Suprapubic skin (tissue), 4 donors: ENCODE measurements at regions not wholly inside any gene's neighbourhood (a gene's known extent, or its start where the extent isn't known, plus 50 kb on each side); places are given as distances from the start of the nearest gene placed in this dataset.

Experiments
- DNase-seq, 2 donors: peaks; one replicate each; pipeline ENCODE4 v3.0.0-alpha.2; 2019; ENCODE audit warnings: low spot score in 2 of 2
- H3K27ac ChIP-seq: fragments of 200-600 bp; sonication (generic); one replicate; pipeline ENCODE4 v1.5.1; 2019
- H3K27me3 ChIP-seq: fragments of 200-600 bp; sonication (generic); one replicate; pipeline ENCODE4 v1.5.1; 2019
- H3K36me3 ChIP-seq: fragments of 200-600 bp; sonication (generic); one replicate; pipeline ENCODE4 v1.5.1; 2019
- H3K4me1 ChIP-seq: fragments of 200-600 bp; sonication (generic); one replicate; pipeline ENCODE4 v1.5.1; 2019
- H3K4me3 ChIP-seq: fragments of 200-600 bp; sonication (generic); one replicate; pipeline ENCODE4 v1.5.1; 2019; ENCODE audit warnings: mild to moderate bottlenecking
- H3K9me3 ChIP-seq: fragments of 200-600 bp; sonication (generic); one replicate; pipeline ENCODE4 v1.5.1; 2019
- CTCF ChIP-seq, 2 donors: fragments of 200-600 bp in 1 of 2; fragments of 450-650 bp in 1 of 2; sonication (generic) in 1 of 2; IDR thresholded peaks; one replicate each; pipeline ENCODE4 v1.5.1; 2016 to 2019; ENCODE audit warnings: antibody characterized with exemption in 2 of 2, mild to moderate bottlenecking in 1 of 2, moderate library complexity in 1 of 2
- EP300 ChIP-seq: sonication (generic); formaldehyde crosslinking; IDR thresholded peaks from one replicate; pipeline ENCODE4 v1.6.1; 2017; ENCODE audit warnings: antibody characterized with exemption
- POLR2A ChIP-seq, 2 donors: fragments of 450-650 bp; IDR thresholded peaks; one replicate each; pipeline ENCODE4 v1.6.1; 2017; ENCODE audit warnings: antibody characterized with exemption in 2 of 2, mild to moderate bottlenecking in 2 of 2, moderate library complexity in 2 of 2
- POLR2AphosphoS5 ChIP-seq, 3 donors: sonication (generic); formaldehyde crosslinking; IDR thresholded peaks; one replicate each; pipeline ENCODE4 v1.6.1; 2017; ENCODE audit warnings: antibody characterized with exemption in 3 of 3
- WGBS: methylation state at CpG from one replicate; pipeline ENCODE4 v1.1.5; 2018; 5-methylcytosine and 5-hydroxymethylcytosine counted together

- TF ChIP-seq EP300 (no peak), POLR2AphosphoS5 (IDR thresholded peaks at IDR 0.05) (no peak), CTCF (IDR thresholded peaks at IDR 0.05) (no peak), POLR2A (IDR thresholded peaks at IDR 0.05) (no peak)
- no peaks in the 10 kb centered on the region for H3K4me1 ChIP-seq
- no peak for DNase-seq
- no peaks in the 10 kb centered on the region for H3K27me3 ChIP-seq
- no peak overlapping the region for H3K27ac ChIP-seq
- no peak overlapping the region for H3K4me3 ChIP-seq
- no peaks in the 10 kb centered on the region for H3K36me3 ChIP-seq
- 91% methylated on average over 5 of the region's 5 CpGs for WGBS
- no peaks in the 10 kb centered on the region for H3K9me3 ChIP-seq
Observed at GRCh38 chr13:44807449-44808034, 181.7 kb downstream of the NUFIP1 start.

- no peak for DNase-seq
- Histone ChIP-seq H3K27ac (no peak overlapping the region), H3K4me3 (no peak overlapping the region), H3K36me3 (no peaks in the 10 kb centered on the region), H3K4me1 (no peaks in the 10 kb centered on the region), H3K27me3 (no peaks in the 10 kb centered on the region), H3K9me3 (no peaks in the 10 kb centered on the region)
- WGBS = 100% methylated on average over 3 of the region's 10 CpGs
- TF ChIP-seq POLR2AphosphoS5 (IDR thresholded peaks at IDR 0.05) = no peak
- TF ChIP-seq EP300 = no peak
- no peak for TF ChIP-seq POLR2A (IDR thresholded peaks at IDR 0.05)
- TF ChIP-seq CTCF (IDR thresholded peaks at IDR 0.05) = no peak
Observed at GRCh38 chr13:44806826-44807225, 182.4 kb downstream of the NUFIP1 start.

- Histone ChIP-seq H3K4me3 (no peak overlapping the region), H3K27ac (no peak overlapping the region), H3K36me3 (no peaks in the 10 kb centered on the region), H3K9me3 (no peaks in the 10 kb centered on the region), H3K27me3 (no peaks in the 10 kb centered on the region), H3K4me1 (no peaks in the 10 kb centered on the region)
- no peak for TF ChIP-seq CTCF (IDR thresholded peaks at IDR 0.05)
- no peak for TF ChIP-seq EP300
- TF ChIP-seq POLR2AphosphoS5 (IDR thresholded peaks at IDR 0.05) = no peak
- TF ChIP-seq POLR2A (IDR thresholded peaks at IDR 0.05) = no peak
- no peak for DNase-seq
- WGBS = 93% methylated on average over 5 of the region's 5 CpGs
Observed at GRCh38 chr13:44805585-44805984, 183.7 kb downstream of the NUFIP1 start.

GRCh38 chr13:44803390-44803789 lies 185.9 kb downstream of the NUFIP1 start:
- Histone ChIP-seq H3K9me3 (no peaks in the 10 kb centered on the region), H3K27me3 (no peaks in the 10 kb centered on the region), H3K36me3 (no peaks in the 10 kb centered on the region), H3K4me3 (no peak overlapping the region), H3K27ac (no peak overlapping the region), H3K4me1 (no peaks in the 10 kb centered on the region)
- TF ChIP-seq EP300 (no peak), POLR2AphosphoS5 (IDR thresholded peaks at IDR 0.05) (no peak), CTCF (IDR thresholded peaks at IDR 0.05) (no peak), POLR2A (IDR thresholded peaks at IDR 0.05) (no peak)
- DNase-seq = no peak
- WGBS = 78% methylated on average over 4 of the region's 4 CpGs

GRCh38 chr13:44802491-44802890 lies 186.8 kb downstream of the NUFIP1 start:
- Histone ChIP-seq H3K27me3 (no peaks in the 10 kb centered on the region), H3K36me3 (no peaks in the 10 kb centered on the region), H3K4me3 (no peak overlapping the region), H3K9me3 (no peaks in the 10 kb centered on the region), H3K4me1 (no peaks in the 10 kb centered on the region), H3K27ac (no peak overlapping the region)
- DNase-seq = no peak
- 87% methylated on average over 4 of the region's 4 CpGs for WGBS
- TF ChIP-seq POLR2A (IDR thresholded peaks at IDR 0.05) (no peak), POLR2AphosphoS5 (IDR thresholded peaks at IDR 0.05) (no peak), EP300 (no peak), CTCF (IDR thresholded peaks at IDR 0.05) (no peak)
